Activated CD4-positive, alpha-beta memory T cell treated with anti-CD3 and anti-CD28 coated beads for 36 hours (primary cell): ENCODE measurements at regions not wholly inside any gene's neighbourhood (a gene's known extent, or its start where the extent isn't known, plus 50 kb on each side); places are given as distances from the start of the nearest gene placed in this dataset.
"Not testable (repeated sequence)": the region's sequence is repeated elsewhere in the genome, so short reads cannot be mapped to it uniquely, and the experiment has no call there.

ENCODE experiments used
- CTCF ChIA-PET: fragments of 350-600 bp; sonication (Branson Sonifier 250); formaldehyde crosslinking; loops from one replicate; lab custom pipeline; 2021; ENCODE audit warnings: antibody characterized with exemption, inconsistent platforms; lab: Charles Lee
- POLR2A ChIA-PET: fragments of 350-600 bp; sonication (Branson Sonifier 250); formaldehyde crosslinking; loops from one replicate; lab custom pipeline; 2021; ENCODE audit warnings: antibody characterized with exemption; lab: Charles Lee
- DNase-seq: peaks from one replicate; pipeline ENCODE4 v3.0.0-alpha.2; 2020
- H3K27ac Mint-ChIP-seq: one replicate; pipeline ENCODE4 v1.8.0; 2021; ENCODE audit warnings: mixed read lengths
- H3K27me3 Mint-ChIP-seq: one replicate; pipeline ENCODE4 v1.8.0; 2021; ENCODE audit warnings: mixed read lengths
- H3K36me3 Mint-ChIP-seq: one replicate; pipeline ENCODE4 v1.8.0; 2021; ENCODE audit warnings: mixed read lengths
- H3K4me1 Mint-ChIP-seq: one replicate; pipeline ENCODE4 v1.8.0; 2021; ENCODE audit warnings: low read depth, mixed read lengths
- H3K4me3 Mint-ChIP-seq: one replicate; pipeline ENCODE4 v1.8.0; 2021; ENCODE audit warnings: mild to moderate bottlenecking, mixed read lengths
- H3K9me3 Mint-ChIP-seq: one replicate; pipeline ENCODE4 v1.8.0; 2021; ENCODE audit warnings: mixed read lengths
- intact Hi-C: fragments of 100-400 bp; cut with micrococcal nuclease; formaldehyde crosslinking; loops from one replicate; pipeline ENCODE4 v1.15.1; 2023

GRCh38 chr5:112544558-112544957, 125.5 kb upstream of the EPB41L4A start:
- intact Hi-C loops, H3K36me3 Mint-ChIP-seq, POLR2A ChIA-PET, H3K4me1 Mint-ChIP-seq, DNase-seq, H3K4me3 Mint-ChIP-seq, H3K9me3 Mint-ChIP-seq, H3K27ac Mint-ChIP-seq: not testable (repeated sequence)
- CTCF ChIA-PET: interaction anchor here (0.9 to 1.0 kb wide), 2 partner anchors 213 to 359 kb away, joined by 3 to 4 read pairs; no protein-coding TSS in a partner anchor
- peaks cover 12% of the 10 kb centered on the region for H3K27me3 Mint-ChIP-seq

GRCh38 chr5:112546946-112547592, 128.0 kb upstream of the EPB41L4A start:
- peaks cover 3% of the 10 kb centered on the region for H3K4me1 Mint-ChIP-seq
- intact Hi-C loops: no loop called here

GRCh38 chr5:112548246-112548881, 129.3 kb upstream of the EPB41L4A start:
- ChIA-PET CTCF (interaction anchor here (0.5 to 8.3 kb wide), 2 partner anchors 25 to 209 kb away, joined by 3 to 152 read pairs; no protein-coding TSS in a partner anchor), POLR2A (no interaction called here)
- DNase-seq: peak; percentile 27
- intact Hi-C loops: no loop called here
- Mint-ChIP-seq H3K4me3 (no peak overlapping the region), H3K4me1 (peaks cover 3% of the 10 kb centered on the region), H3K36me3 (no peaks in the 10 kb centered on the region), H3K27ac (no peak overlapping the region), H3K9me3 (no peaks in the 10 kb centered on the region), H3K27me3 (peaks cover 5% of the 10 kb centered on the region)

More at GRCh38 chr5:112546946-112547592, 128.0 kb upstream of the EPB41L4A start:
- Mint-ChIP-seq H3K4me3 (no peak overlapping the region), H3K27ac (no peak overlapping the region), H3K27me3 (peaks cover 12% of the 10 kb centered on the region), H3K36me3 (no peaks in the 10 kb centered on the region), H3K9me3 (no peaks in the 10 kb centered on the region)
- POLR2A ChIA-PET: no interaction called here
- no peak for DNase-seq
- CTCF ChIA-PET: interaction anchor here (2.0 to 8.3 kb wide), 2 partner anchors 8 to 210 kb away, joined by 9 to 152 read pairs; no protein-coding TSS in a partner anchor

- H3K9me3 Mint-ChIP-seq: no peaks in the 10 kb centered on the region
- intact Hi-C loops: no loop called here
- DNase-seq: no peak
- no peak overlapping the region for H3K4me3 Mint-ChIP-seq
- POLR2A ChIA-PET: no interaction called here
- no peak overlapping the region for H3K27ac Mint-ChIP-seq
- H3K4me1 Mint-ChIP-seq: peaks cover 3% of the 10 kb centered on the region
- CTCF ChIA-PET: interaction anchor here (8.3 kb wide), 1 partner anchor 208 kb away, joined by 152 read pairs; no protein-coding TSS in a partner anchor
- no peaks in the 10 kb centered on the region for H3K36me3 Mint-ChIP-seq
- H3K27me3 Mint-ChIP-seq: peaks cover 4% of the 10 kb centered on the region
Observed at GRCh38 chr5:112549127-112549526, 130.1 kb upstream of the EPB41L4A start.

GRCh38 chr5:112549605-112550166, 130.6 kb upstream of the EPB41L4A start:
- Mint-ChIP-seq H3K4me3 (no peak overlapping the region), H3K4me1 (peaks cover 3% of the 10 kb centered on the region), H3K36me3 (no peaks in the 10 kb centered on the region), H3K9me3 (no peaks in the 10 kb centered on the region), H3K27me3 (no peaks in the 10 kb centered on the region), H3K27ac (no peak overlapping the region)
- intact Hi-C loops: loop anchor here (2.0 to 10.0 kb wide), 5 partner anchors 298 to 1058 kb away; partner anchors contain the start of genes REEP5 and YTHDC2
- DNase-seq: no peak
- ChIA-PET CTCF (interaction anchor here (1.6 to 8.3 kb wide), 3 partner anchors 12 to 299 kb away, joined by 8 to 152 read pairs (median 14); no protein-coding TSS in a partner anchor), POLR2A (no interaction called here)

- Mint-ChIP-seq H3K27me3 (no peaks in the 10 kb centered on the region), H3K9me3 (no peaks in the 10 kb centered on the region), H3K4me3 (no peak overlapping the region), H3K4me1 (peaks cover 3% of the 10 kb centered on the region), H3K27ac (no peak overlapping the region), H3K36me3 (no peaks in the 10 kb centered on the region)
- POLR2A ChIA-PET: no interaction called here
- peak; percentile 14 for DNase-seq
- intact Hi-C loops: loop anchor here (1.0 to 10.0 kb wide), 6 partner anchors 206 to 1056 kb away; partner anchors contain the start of genes REEP5 and YTHDC2
- CTCF ChIA-PET: interaction anchor here (0.7 to 8.3 kb wide), 17 partner anchors 9 to 445 kb away, joined by 3 to 152 read pairs (median 4); no protein-coding TSS in a partner anchor
Observed at GRCh38 chr5:112551419-112552032, 132.4 kb upstream of the EPB41L4A start.

GRCh38 chr5:112552216-112552615, 133.1 kb upstream of the EPB41L4A start:
- POLR2A ChIA-PET: no interaction called here
- H3K4me3 Mint-ChIP-seq: no peak overlapping the region
- H3K9me3 Mint-ChIP-seq: no peaks in the 10 kb centered on the region
- CTCF ChIA-PET: interaction anchor here (1.0 to 8.3 kb wide), 5 partner anchors 14 to 296 kb away, joined by 3 to 152 read pairs (median 6); no protein-coding TSS in a partner anchor
- H3K36me3 Mint-ChIP-seq: no peaks in the 10 kb centered on the region
- intact Hi-C loops: loop anchor here (5.0 to 10.0 kb wide), 4 partner anchors 295 to 1055 kb away; partner anchors contain the start of gene YTHDC2
- H3K27ac Mint-ChIP-seq: no peak overlapping the region
- H3K27me3 Mint-ChIP-seq: no peaks in the 10 kb centered on the region
- H3K4me1 Mint-ChIP-seq: peaks cover 3% of the 10 kb centered on the region
- no peak for DNase-seq

GRCh38 chr5:112552791-112553190, 133.7 kb upstream of the EPB41L4A start:
- H3K4me3 Mint-ChIP-seq: no peak overlapping the region
- ChIA-PET CTCF (interaction anchor here (0.9 to 8.3 kb wide), 4 partner anchors 72 to 295 kb away, joined by 3 to 152 read pairs (median 9); no protein-coding TSS in a partner anchor), POLR2A (no interaction called here)
- intact Hi-C loops: loop anchor here (5.0 to 10.0 kb wide), 4 partner anchors 295 to 1055 kb away; partner anchors contain the start of gene YTHDC2
- DNase-seq: no peak
- H3K27ac Mint-ChIP-seq: no peak overlapping the region
- no peaks in the 10 kb centered on the region for H3K36me3 Mint-ChIP-seq
- no peaks in the 10 kb centered on the region for H3K9me3 Mint-ChIP-seq
- peaks cover 3% of the 10 kb centered on the region for H3K4me1 Mint-ChIP-seq
- H3K27me3 Mint-ChIP-seq: no peaks in the 10 kb centered on the region

GRCh38 chr5:112554101-112554977, 135.3 kb upstream of the EPB41L4A start:
- intact Hi-C loops: loop anchor here (5.0 to 10.0 kb wide), 4 partner anchors 293 to 1053 kb away; partner anchors contain the start of gene YTHDC2
- no peak for DNase-seq
- Mint-ChIP-seq H3K4me1 (no peaks in the 10 kb centered on the region), H3K27ac (no peak overlapping the region), H3K27me3 (no peaks in the 10 kb centered on the region), H3K4me3 (no peak overlapping the region), H3K36me3 (no peaks in the 10 kb centered on the region), H3K9me3 (no peaks in the 10 kb centered on the region)
- ChIA-PET CTCF (interaction anchor here (1.0 to 8.3 kb wide), 4 partner anchors 8 to 203 kb away, joined by 3 to 152 read pairs (median 6); no protein-coding TSS in a partner anchor), POLR2A (no interaction called here)

GRCh38 chr5:112555197-112555596, 136.1 kb upstream of the EPB41L4A start:
- H3K4me3 Mint-ChIP-seq: no peak overlapping the region
- H3K9me3 Mint-ChIP-seq: no peaks in the 10 kb centered on the region
- ChIA-PET POLR2A (no interaction called here), CTCF (interaction anchor here (1.8 to 8.3 kb wide), 2 partner anchors 9 to 202 kb away, joined by 9 to 152 read pairs; no protein-coding TSS in a partner anchor)
- DNase-seq: no peak
- no peaks in the 10 kb centered on the region for H3K27me3 Mint-ChIP-seq
- intact Hi-C loops: loop anchor here (10.0 kb wide), 1 partner anchor 960 kb away; the partner anchor contains the start of gene YTHDC2
- H3K36me3 Mint-ChIP-seq: no peaks in the 10 kb centered on the region
- H3K27ac Mint-ChIP-seq: no peak overlapping the region
- no peaks in the 10 kb centered on the region for H3K4me1 Mint-ChIP-seq
